ENCODE measurements at regions not wholly inside any gene's neighbourhood (a gene's known extent, or its start where the extent isn't known, plus 50 kb on each side); places are given as distances from the start of the nearest gene placed in this dataset.

DNA sequence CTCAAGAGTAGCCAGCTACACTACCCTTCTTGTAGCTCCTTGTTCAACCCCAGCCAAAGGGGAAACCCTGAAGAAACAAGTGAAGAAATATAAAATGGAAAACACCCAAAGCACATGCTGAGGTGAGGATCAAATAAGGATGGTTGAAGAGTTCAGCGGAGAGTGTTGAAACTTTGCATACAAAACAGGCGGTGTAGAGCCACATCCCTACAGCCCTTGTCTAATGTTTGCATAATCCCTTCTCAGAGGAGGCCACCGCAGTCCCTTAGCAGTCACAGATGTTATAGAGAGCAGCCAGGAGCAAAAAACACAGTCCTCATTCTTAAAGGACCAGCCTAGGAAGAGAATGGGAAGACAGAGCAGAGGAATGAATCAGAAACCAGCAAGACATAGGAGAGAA is 350.7 kb upstream of the SASH1 start:
- TF ChIP-seq POLR2AphosphoS5 (IDR thresholded peaks at IDR 0.05; ENCODE audit: low read depth) = no peak
- TF ChIP-seq, protein P1, sequence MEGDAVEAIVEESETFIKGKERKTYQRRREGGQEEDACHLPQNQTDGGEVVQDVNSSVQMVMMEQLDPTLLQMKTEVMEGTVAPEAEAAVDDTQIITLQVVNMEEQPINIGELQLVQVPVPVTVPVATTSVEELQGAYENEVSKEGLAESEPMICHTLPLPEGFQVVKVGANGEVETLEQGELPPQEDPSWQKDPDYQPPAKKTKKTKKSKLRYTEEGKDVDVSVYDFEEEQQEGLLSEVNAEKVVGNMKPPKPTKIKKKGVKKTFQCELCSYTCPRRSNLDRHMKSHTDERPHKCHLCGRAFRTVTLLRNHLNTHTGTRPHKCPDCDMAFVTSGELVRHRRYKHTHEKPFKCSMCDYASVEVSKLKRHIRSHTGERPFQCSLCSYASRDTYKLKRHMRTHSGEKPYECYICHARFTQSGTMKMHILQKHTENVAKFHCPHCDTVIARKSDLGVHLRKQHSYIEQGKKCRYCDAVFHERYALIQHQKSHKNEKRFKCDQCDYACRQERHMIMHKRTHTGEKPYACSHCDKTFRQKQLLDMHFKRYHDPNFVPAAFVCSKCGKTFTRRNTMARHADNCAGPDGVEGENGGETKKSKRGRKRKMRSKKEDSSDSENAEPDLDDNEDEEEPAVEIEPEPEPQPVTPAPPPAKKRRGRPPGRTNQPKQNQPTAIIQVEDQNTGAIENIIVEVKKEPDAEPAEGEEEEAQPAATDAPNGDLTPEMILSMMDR (IDR thresholded peaks at IDR 0.05; ENCODE audit: insufficient read depth, low read length) = no peak

Data from HL-60 (cell line).